GM13977 (cell line): ENCODE measurements at regions not wholly inside any gene's neighbourhood (a gene's known extent, or its start where the extent isn't known, plus 50 kb on each side); places are given as distances from the start of the nearest gene placed in this dataset.

Experiments used
- DNase-seq: peaks from one replicate; pipeline ENCODE4 v3.0.0; 2012; ENCODE audit warnings: low spot score
- CTCF ChIP-seq: IDR thresholded peaks from 2 replicates; pipeline ENCODE4 v1.5.1; 2012; ENCODE audit warnings: mild to moderate bottlenecking, control low read depth; ENCODE audit not compliant: insufficient read depth; ENCODE audit errors: extremely low read depth, missing control alignments
- in situ Hi-C: fragments of 300-500 bp; cut with MboI; formaldehyde crosslinking; loops from one replicate; pipeline ENCODE4 v1.12.0; 2022; ENCODE audit warnings: low sequenced_read_pairs, low pct_unique_long_range_greater_than_20kb, mixed read lengths, inconsistent platforms; ENCODE audit not compliant: unreplicated experiment

DNA sequence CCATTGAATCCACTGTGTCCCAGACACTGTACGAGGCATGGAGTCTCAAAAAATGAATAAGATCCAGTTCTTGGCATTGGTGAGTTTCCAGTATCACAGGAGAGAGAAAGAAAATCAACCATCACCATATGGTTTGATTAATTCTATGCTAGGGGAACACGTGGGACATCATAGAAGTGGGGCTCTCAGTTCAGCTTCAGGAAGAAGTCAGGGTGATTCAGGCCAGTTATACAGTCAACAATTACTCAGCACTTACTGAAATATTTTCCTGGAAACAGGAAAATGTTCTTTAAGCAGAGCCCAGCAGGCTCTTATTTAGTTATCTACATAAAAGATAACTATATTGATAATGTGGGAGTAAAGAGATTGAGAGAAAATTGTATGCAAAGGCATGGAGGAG, 407.2 kb downstream of the NOVA1 start:
- TF ChIP-seq CTCF, result no peak
- DNase-seq, result no peak
- in situ Hi-C loops, result no loop called here

- in situ Hi-C loops, result no loop called here
- no peak for TF ChIP-seq CTCF
- no peak for DNase-seq
Measured at GRCh38 chr14:26187996-26188620, 409.7 kb downstream of the NOVA1 start.

- in situ Hi-C loops, result no loop called here
- DNase-seq, result no peak
- TF ChIP-seq CTCF, result no peak
Measured at GRCh38 chr14:26180221-26180620, 417.6 kb downstream of the NOVA1 start.

DNA sequence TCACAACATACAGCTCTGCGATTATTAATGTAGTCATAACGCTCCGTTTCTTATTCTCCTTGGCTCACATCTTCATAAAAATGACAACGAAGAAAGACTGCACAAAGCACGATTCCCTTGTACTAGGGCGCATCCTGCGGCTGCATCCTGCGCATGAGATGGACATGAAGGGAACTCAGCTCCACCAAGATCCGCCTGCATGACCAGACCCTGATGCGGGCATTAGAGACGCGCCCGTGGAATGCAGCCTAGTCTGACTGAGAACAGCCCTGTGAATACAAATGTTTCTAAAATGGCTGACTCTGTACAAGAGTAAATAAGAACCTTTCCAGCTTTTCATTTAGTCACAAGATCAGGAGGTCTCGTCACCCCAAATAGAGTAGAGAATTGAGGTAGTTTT, 422.2 kb downstream of the NOVA1 start:
- TF ChIP-seq CTCF, result no peak
- DNase-seq, result no peak
- in situ Hi-C loops, result no loop called here

GRCh38 chr14:26174395-26174794, 423.4 kb downstream of the NOVA1 start:
- in situ Hi-C loops, result no loop called here
- DNase-seq, result no peak
- TF ChIP-seq CTCF, result no peak

- no peak for DNase-seq
- TF ChIP-seq CTCF, result no peak
- in situ Hi-C loops, result no loop called here
Measured at GRCh38 chr14:26173581-26174110, 424.2 kb downstream of the NOVA1 start.
